Sigmoid colon (tissue), 4 donors: ENCODE measurements at regions not wholly inside any gene's neighbourhood (a gene's known extent, or its start where the extent isn't known, plus 50 kb on each side); places are given as distances from the start of the nearest gene placed in this dataset.

Source experiments
- CTCF ChIP-seq, 4 experiments: fragments of 450-650 bp in 3 of 4; fragments of 200-600 bp in 1 of 4; IDR thresholded peaks; one replicate each; pipeline ENCODE4 v1.5.1; 2016 to 2019; ENCODE audit warnings: antibody characterized with exemption in 4 of 4, mild to moderate bottlenecking in 3 of 4, moderate library complexity in 2 of 4
- EP300 ChIP-seq, 4 donors: sonication (generic); formaldehyde crosslinking; IDR thresholded peaks; one replicate each; pipeline ENCODE4 v1.6.1; 2017; ENCODE audit warnings: antibody characterized with exemption in 4 of 4

GRCh38 chr10:118218562-118218961 lies 123.6 kb downstream of the FAM204A start:
- no peak for TF ChIP-seq CTCF (IDR thresholded peaks at IDR 0.05)
- no peak for TF ChIP-seq EP300 (IDR thresholded peaks at IDR 0.05)
